ENCODE measurements at regions not wholly inside any gene's neighbourhood (a gene's known extent, or its start where the extent isn't known, plus 50 kb on each side); places are given as distances from the start of the nearest gene placed in this dataset.
A peak's percentile ranks its signal among the peaks of the same experiment; 100 is the strongest.

DNA sequence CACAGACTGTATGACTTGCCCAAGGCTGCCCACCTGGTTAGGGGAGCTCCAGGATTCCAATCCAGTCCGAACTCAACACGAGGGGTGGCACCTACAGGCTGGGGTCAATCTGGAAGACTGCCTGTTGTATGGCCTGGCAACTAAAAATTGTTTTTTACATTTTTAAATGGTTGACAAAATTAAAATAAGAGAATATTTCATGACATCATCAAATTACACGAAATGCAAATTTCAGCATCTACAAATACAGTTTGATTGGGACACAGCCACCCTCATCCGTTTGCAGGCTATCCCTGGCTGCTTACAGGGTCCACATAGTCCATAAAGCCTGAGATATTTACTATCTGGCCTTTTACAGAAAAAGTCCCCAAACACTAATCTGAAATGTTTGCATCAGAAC, 235.9 kb upstream of the GMDS start:
- Mint-ChIP-seq H3K9me3 (ENCODE audit: unreplicated experiment) (peaks cover 3% of the 10 kb centered on the region), H3K36me3 (ENCODE audit: unreplicated experiment) (no peaks in the 10 kb centered on the region), H3K4me3 (ENCODE audit: unreplicated experiment) (no peak overlapping the region), H3K27me3 (ENCODE audit: unreplicated experiment) (no peaks in the 10 kb centered on the region), H3K4me1 (ENCODE audit: unreplicated experiment) (peaks cover 38% of the 10 kb centered on the region), H3K27ac (ENCODE audit: unreplicated experiment) (no peak overlapping the region)
- no peak for DNase-seq (ENCODE audit: extremely low spot score, unreplicated experiment)
- TF ChIP-seq CTCF (IDR thresholded peaks at IDR 0.05): no peak

DNA sequence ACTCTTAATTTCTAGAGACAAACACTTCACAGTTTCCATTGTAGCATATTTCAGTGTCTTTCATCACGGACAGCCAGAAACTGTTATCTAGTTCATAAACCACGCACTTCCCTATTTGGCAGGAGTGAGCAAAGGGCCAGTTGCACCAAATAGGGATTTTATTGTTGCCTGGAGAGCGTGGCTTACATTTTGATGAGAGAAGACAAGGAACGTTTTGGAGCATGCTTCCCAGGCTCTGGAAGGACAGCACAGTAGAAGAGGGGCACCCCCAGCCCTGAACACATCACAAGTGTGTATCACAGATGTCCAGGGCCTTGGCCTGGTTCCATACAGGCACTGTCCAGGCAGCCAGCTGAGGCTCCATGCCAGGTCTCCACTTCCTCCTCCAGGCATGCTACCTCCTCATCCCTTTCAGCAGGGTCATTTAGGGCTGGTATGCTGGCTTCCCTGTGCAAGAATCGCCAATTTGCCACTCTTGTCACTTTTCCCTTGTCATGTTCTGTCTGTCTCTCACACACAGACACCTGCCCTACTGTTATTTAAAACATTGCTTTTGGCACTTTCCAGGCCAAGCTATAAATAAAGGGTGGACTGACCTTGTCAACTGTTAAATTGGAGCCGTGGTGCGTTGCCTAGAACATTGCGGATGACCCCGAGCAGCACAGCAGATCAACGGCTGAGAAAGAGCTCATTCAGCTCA, 235.0 kb upstream of the GMDS start:
- Mint-ChIP-seq H3K36me3 (ENCODE audit: unreplicated experiment) (no peaks in the 10 kb centered on the region), H3K4me3 (ENCODE audit: unreplicated experiment) (no peak overlapping the region), H3K27me3 (ENCODE audit: unreplicated experiment) (no peaks in the 10 kb centered on the region), H3K27ac (ENCODE audit: unreplicated experiment) (no peak overlapping the region), H3K9me3 (ENCODE audit: unreplicated experiment) (peaks cover 3% of the 10 kb centered on the region), H3K4me1 (ENCODE audit: unreplicated experiment) (peaks cover 45% of the 10 kb centered on the region)
- DNase-seq (ENCODE audit: extremely low spot score, unreplicated experiment): no peak
- TF ChIP-seq CTCF (IDR thresholded peaks at IDR 0.05): no peak

- Mint-ChIP-seq H3K27ac (ENCODE audit: unreplicated experiment) (peak overlapping the region; percentile 88), H3K4me1 (ENCODE audit: unreplicated experiment) (peaks cover 48% of the 10 kb centered on the region), H3K36me3 (ENCODE audit: unreplicated experiment) (no peaks in the 10 kb centered on the region), H3K4me3 (ENCODE audit: unreplicated experiment) (peak overlapping the region; percentile 7), H3K27me3 (ENCODE audit: unreplicated experiment) (no peaks in the 10 kb centered on the region), H3K9me3 (ENCODE audit: unreplicated experiment) (peaks cover 3% of the 10 kb centered on the region)
- no peak for TF ChIP-seq CTCF (IDR thresholded peaks at IDR 0.05)
- no peak for DNase-seq (ENCODE audit: extremely low spot score, unreplicated experiment)
These were observed 232.8 kb upstream of the GMDS start for GRCh38 chr6:2478200-2478599.

DNA sequence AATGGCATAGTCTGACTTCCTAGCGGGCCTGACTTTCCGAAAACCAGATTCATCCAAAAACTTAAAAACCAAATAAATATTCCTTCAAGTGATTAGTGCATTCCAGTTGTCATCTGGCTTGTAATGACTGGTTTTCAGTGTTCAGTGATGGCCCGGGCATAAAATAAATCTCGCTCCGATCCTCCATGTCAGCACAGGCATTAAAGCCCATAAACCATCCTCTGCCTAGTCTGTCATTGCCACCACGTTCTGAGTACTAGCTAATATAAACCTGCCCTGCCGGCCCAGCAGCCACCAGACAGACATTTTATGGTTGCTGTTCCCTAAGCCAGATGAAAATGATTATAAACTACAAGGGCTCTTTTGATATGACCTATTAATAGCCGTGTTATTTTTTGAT, 232.3 kb upstream of the GMDS start:
- Mint-ChIP-seq H3K27ac (ENCODE audit: unreplicated experiment) (peak overlapping the region; percentile 88), H3K4me1 (ENCODE audit: unreplicated experiment) (peaks cover 48% of the 10 kb centered on the region), H3K27me3 (ENCODE audit: unreplicated experiment) (no peaks in the 10 kb centered on the region), H3K36me3 (ENCODE audit: unreplicated experiment) (no peaks in the 10 kb centered on the region), H3K9me3 (ENCODE audit: unreplicated experiment) (peaks cover under 1% of the 10 kb centered on the region), H3K4me3 (ENCODE audit: unreplicated experiment) (no peak overlapping the region)
- TF ChIP-seq CTCF (IDR thresholded peaks at IDR 0.05): no peak
- DNase-seq (ENCODE audit: extremely low spot score, unreplicated experiment): no peak

DNA sequence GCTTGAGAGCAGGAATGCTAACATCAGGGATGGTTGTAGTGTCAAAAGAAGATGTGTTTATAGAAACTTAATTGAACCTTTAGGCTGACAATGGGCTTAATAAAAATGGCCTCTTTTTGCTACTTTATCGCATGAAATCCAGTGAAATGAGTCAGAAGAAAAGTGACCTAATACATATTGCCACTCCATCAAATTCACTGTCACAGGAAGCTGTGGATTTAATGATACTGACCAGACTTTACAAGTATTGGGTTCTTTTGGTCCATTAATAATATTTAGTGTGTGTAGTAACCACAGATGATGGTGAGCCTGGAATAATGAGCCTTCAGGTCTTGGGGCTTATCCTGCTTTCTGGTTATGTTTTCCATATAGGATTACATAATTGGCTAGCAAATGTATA, 231.8 kb upstream of the GMDS start:
- Mint-ChIP-seq H3K36me3 (ENCODE audit: unreplicated experiment) (no peaks in the 10 kb centered on the region), H3K27me3 (ENCODE audit: unreplicated experiment) (no peaks in the 10 kb centered on the region), H3K4me1 (ENCODE audit: unreplicated experiment) (peaks cover 48% of the 10 kb centered on the region), H3K4me3 (ENCODE audit: unreplicated experiment) (no peak overlapping the region), H3K27ac (ENCODE audit: unreplicated experiment) (peak overlapping the region; percentile 88), H3K9me3 (ENCODE audit: unreplicated experiment) (no peaks in the 10 kb centered on the region)
- DNase-seq (ENCODE audit: extremely low spot score, unreplicated experiment): no peak
- no peak for TF ChIP-seq CTCF (IDR thresholded peaks at IDR 0.05)

Data from osteocyte (in vitro differentiated cells).